ENCODE measurements at regions not wholly inside any gene's neighbourhood (a gene's known extent, or its start where the extent isn't known, plus 50 kb on each side); places are given as distances from the start of the nearest gene placed in this dataset.

DNA sequence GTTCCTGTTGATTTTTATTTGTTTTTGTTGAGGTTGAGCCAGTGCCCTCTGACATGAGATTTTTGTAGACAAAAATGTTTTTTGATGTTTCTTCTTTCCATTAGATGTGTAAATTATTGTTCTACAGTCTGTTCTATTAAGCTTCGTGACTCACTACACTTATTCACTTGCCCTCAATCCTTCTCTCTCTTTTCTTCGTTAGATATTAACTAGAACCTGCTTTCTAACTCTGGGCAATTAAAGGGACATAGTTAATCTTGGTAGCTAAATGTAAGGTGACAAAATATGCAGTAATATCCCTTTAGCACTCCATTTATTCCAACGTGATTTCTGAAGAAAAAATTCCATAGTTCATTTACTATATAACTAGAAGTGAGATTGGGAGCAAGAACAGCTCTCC lies 333.9 kb downstream of the PDHA2 start:
- DNase-seq (ENCODE audit: low read depth in 2 of 2) = no peak

DNA sequence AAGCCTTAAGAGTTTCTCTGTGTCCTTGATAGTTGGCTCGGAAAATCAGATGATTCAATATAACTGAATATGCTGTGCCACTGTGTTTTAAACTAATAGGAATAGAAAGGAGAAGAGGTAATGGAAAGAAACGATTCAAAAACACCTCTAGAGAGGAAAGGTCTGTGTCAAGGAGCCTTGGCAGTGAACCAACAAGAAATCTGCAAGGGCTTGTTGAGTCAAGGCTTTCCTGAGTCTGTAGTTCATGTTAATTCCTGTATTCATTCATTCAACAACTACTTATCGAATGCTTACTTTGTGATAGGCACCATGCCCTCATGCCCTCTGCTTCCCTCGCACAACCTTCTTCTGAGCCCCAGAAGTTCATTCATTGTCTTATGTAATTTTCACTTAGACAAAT lies 336.0 kb downstream of the PDHA2 start:
- DNase-seq (ENCODE audit: low read depth in 2 of 2) = no peak

DNA sequence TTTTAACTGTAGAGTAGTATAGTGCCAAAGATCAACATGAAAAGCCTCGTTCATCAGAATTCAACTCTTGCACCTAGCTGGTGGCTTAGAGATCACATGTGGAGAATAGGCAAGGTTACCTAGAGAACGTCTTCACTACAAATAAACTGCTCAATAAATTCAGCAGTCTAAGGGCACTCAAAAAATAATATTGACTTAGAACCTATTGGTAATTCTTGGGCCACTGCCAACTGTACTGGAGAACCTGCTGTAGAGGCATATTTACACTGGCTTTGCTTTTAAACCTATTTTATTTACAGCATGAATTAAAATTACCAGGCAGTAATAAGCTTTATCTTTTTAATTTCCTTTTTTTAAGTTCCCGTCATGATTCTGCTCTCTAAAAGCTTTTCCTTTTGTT lies 343.7 kb downstream of the PDHA2 start:
- no peak for DNase-seq (ENCODE audit: low read depth in 2 of 2)

DNA sequence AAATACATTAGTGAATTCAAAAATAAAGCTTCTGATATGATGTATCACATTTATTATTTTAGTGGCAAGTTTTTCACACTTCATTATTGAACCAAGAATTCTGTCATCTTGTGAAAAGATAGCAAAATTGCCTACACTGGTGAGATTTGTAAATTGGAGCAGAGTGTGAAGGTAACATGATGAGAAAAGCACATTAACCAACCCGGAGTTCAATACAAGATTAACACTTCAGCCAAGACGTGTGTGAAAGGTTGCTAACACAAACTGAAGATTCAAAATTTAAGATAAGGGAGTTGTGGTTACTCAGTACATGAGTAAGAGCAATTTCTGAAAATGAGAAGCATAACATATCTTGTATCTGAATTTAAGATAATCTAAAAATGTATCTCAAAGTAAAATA lies 346.7 kb downstream of the PDHA2 start:
- DNase-seq (ENCODE audit: low read depth in 2 of 2) = no peak

DNA sequence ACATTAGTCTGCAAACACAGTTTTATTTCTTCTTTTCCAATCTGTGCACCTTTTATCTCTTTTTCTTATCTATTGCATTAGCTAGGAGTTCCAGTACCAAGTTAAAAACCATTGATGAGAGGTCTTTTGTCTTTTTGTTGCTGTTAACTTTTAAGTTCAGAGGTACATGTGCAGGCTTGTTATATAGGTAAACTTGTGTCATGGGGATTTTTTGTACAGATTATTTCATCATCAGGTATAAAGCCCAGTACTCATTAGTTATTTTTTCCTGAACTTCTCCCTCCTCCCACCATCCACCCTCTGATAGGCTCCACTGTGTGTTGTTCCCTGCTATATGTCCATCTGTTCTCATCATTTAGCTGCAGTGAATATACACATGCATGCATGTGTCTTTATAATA lies 349.9 kb downstream of the PDHA2 start:
- no peak for DNase-seq (ENCODE audit: low read depth in 2 of 2)

DNA sequence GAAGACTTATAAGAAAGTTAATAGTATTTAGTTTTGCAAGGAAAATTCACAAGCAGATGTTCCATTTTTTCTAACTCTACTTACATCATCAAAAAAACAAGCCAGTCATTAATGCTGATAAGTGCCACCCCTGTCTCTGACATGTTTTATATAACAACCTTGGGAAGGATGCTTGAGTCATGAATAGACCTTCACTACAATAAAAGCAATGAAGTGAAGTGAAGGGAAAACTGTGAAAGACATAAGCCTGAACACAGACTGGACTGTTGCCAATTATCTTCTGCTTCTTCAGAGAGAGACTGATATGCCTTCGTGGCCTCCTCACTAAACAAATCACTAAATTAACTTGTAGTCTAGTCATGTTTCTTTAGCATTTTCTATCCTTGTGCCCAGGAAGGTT lies 353.2 kb downstream of the PDHA2 start:
- DNase-seq (ENCODE audit: low read depth in 2 of 2) = no peak

DNA sequence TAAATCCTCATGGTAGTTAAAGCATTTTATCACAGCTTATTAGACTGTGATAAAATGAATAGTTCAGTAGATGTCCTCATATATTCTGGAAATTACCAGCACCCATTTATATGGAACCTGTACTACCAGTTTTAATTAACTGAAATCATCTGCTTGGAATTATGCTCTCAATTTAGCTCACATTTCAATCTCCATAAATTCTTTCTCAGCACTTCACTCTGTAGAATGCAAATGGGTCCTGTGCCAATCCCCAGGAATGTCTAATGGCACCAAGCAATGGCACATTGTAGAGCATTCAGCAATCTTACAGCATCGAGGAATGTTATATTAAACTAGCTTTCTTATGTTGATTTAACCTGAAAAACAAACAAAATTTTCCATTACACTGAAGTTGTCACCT lies 355.1 kb downstream of the PDHA2 start:
- no peak for DNase-seq (ENCODE audit: low read depth in 2 of 2)

DNA sequence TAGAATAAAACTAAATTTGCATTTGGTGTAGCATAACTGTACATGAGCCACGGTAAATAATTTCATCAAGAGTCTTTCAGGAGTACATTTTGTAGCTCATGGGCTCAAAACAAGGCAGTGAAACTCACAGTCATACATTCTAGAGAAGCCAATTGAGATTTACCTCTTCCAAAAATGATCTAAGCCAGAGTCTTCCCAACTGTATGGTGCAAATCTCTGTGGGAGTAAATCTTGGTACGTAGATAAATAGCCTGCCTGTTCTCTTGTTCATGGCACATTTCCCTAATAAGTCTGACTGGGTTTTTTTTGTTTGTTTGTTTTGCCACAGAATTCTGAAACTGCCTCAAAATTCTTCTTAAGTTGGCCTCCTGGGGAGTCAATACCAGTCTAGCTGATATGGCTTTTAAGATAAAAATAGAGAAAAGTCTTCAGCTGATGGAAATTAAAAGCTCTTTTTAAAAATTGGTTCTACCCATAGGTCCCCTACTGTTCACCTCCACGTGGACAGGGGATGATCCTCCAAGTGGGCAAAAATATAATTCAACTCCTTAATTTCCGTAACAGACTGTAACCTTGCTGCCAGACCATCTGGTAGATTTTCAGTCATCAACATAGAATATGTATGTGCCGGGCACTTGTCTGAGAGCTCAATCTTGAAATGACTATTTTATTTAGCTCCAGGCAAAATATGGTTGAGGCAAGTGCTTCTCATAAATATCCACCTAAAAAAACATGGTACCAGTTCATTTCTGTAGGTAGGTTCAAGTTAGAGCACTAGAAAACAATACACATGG lies 365.4 kb downstream of the PDHA2 start:
- DNase-seq (ENCODE audit: low read depth in 2 of 2) = no peak

DNA sequence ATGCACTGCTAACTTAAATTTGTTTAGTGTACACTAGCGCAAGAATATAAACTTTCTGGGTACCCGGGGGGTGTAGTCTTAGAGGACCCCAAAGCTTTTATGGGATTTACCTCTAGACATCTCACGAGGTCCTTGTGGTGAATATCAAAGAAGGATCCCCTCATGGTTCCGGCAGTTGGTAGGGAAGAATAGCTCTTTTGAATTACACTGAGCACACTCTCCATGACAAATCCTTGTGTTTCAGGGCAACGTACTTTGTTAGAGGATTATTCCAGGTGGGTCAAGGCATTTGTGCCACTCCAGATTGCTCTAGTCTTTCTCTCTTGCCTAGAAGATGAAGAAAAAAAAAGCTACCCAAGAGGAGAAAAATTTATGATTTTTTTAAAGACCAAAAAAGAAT lies 387.6 kb downstream of the PDHA2 start:
- DNase-seq (ENCODE audit: low read depth in 2 of 2) = no peak

DNA sequence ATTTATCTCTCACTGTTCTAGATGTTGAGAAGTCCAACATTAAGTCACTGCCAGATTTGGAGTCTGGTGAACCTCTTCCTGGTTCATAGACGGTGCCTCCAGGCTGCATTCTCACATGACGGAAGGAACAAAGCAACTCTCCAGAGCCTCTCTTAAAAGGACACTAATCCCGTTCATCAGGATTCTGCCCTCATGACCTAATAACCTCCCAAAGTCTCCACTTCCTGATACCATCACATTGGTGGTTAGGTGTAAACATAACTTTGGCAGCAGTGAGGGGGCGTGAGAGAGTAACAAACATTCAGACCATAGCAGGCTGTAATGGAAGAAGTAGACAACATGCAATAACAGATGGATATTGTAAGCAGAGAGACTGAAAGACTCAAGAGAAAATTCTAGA lies 388.6 kb downstream of the PDHA2 start:
- no peak for DNase-seq (ENCODE audit: low read depth in 2 of 2)

DNA sequence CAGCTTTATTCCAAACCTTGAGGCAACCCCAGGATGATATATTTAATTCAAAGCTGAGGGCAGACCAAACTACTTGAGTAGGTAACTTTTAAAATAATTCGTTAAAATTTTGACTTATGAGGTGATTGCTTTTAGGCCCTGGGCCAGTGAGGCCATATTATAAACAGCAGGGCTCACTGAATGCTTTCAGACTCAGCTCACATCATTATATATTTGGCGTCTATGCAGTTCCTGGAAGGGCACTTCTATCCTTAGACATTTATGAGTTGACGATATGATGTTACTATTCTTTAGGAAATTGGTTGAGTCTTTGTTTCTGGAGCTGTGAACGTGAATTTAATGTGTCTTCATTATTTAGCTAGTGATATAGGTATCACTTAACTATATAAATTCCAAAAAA lies 400.1 kb downstream of the PDHA2 start:
- DNase-seq (ENCODE audit: low read depth in 2 of 2) = no peak

DNA sequence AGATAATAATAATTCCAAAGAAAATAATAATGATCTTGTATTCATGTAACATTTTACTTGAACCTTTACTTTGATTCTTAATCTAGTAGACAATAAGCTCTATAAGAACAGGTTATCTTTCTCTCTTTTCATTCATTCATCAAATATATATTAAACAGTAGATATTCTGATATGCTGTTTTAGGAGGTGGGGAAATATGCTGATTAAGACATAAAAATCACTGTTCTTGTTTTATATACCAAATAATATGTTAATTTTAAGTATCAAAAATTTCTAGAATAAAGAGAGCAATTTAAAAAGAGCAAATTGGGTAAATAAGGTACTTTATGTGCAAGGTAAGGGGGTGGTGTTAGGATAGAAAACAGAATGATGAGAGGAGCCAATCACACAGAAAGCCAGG lies 401.9 kb downstream of the PDHA2 start:
- DNase-seq (ENCODE audit: low read depth in 2 of 2) = no peak

DNA sequence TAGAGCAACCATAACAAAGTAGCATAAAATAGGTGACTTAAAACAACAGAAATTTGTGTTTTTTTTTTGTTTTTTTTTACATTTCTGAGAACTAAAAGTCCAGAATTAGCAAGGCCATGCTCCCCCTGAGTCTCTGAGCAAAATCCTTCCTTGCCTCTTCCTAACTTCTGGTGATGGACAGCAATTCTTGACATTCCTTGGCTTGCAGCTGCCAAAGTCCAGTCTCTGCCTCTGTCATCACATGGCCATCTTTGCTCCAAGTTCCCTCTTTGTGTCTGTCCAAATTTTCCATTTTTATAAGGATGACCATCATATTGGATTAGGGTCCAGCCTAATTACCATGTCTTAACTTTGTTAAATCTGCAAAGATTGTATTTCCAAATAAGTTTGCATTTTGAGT lies 407.2 kb downstream of the PDHA2 start:
- DNase-seq (ENCODE audit: low read depth in 2 of 2) = no peak

DNA sequence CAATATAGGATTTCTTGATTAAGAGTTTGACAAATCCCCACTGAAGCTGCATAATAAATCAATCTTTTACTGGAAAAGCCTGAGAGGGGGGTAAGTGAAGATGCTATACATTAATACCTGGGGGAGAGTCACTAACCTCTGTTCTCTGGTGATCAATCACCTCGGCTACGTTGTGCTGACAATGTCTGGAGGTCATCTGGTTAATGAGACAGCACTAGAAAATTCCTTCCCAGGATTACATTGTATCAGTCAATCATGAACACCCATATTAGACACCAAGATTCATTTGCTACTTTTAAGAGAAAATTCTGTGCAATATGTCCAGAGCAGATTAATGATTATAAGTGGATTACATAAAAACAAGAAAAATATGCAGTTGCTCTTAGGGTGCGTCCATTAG lies 408.3 kb downstream of the PDHA2 start:
- DNase-seq (ENCODE audit: low read depth in 2 of 2) = no peak

DNA sequence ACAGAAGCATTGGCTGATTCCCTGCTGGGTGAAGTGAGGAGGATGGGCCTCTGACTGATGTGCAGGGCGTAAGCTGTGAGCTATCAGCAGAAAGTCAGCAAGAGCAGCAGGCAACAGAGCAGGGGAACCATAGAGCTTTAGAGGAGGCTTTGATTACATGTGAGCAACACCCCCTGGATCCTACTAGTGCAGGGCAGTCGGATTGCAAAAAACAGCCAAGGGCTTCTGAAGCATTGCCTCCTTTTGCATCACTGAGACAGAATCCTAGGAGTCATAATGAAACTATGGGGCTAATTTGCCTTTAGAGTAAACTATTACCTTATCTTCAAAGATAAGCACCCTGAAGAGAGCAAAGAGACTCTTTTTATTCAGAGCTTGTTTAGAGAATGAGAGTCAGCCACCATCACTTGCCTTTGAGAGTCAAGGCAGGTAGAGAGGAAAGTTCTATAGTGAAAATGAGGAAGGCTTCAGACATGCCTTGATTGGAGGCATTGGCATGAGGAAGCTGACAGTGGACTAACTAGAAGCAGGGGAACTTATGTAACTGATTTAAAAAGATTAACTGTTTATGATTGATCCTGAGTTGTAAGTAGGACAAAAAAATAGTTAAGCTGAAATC lies 420.3 kb downstream of the PDHA2 start:
- DNase-seq (ENCODE audit: low read depth in 2 of 2) = no peak

DNA sequence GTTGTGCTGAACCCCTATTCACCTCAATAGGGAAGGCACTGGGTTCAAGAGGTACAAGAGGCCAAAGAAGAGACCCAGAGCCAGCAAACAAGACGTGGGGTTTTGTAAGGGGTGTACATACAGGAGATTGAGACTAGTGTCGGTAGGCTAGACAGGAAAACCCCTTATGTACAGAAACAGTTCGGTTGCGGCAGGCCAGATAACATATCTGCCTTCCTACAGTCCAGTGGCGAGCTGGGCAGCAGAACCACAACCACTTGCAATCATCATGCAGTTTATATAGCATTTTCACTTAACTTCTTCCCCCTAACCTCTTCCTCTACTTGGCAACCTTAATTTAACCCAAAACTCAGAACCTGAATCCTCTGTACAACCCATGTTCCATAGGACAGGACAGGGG lies 422.2 kb downstream of the PDHA2 start:
- no peak for DNase-seq (ENCODE audit: low read depth in 2 of 2)

DNA sequence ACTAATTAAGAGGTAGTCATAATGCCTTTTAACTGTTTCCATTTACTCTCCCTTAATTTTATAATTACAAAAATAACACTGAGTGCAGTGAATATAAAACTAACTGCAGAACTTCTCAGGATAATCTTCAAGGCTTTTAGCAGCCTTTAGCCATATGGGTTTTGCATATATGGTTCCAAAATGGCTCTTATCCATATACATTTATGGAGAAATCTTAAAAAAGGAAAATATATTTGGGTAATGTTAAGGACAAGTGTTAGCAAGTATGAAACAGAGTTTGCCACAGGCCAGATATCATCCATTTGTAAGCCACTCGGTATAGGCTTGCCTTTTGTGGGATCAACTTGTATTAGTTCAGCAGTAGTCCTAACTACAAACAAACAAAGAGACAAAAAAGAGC lies 423.4 kb downstream of the PDHA2 start:
- no peak for DNase-seq (ENCODE audit: low read depth in 2 of 2)

DNA sequence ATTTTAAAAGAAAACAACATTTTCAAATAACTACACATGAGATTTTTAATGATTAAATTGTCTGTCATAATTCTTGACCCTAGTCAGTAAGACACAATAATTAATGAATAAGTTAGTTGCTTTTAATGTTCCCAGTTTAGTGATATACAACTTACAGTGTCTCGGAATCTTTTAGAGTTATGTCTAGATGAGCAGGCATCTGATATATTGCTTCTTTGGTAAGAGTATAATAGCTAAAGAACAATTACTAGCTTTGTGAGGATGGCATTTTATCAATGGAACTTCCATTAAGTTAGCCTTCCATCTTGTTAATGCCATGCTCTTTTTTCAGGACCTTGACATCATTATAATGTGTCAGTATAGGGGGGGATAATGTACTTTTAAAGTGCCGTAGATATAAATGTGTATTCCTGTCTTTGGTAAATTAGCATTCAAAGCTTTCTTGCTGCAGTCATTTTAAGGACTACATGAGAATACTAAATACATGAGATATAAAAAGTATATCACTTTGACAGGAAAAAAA lies 425.1 kb downstream of the PDHA2 start:
- no peak for DNase-seq (ENCODE audit: low read depth in 2 of 2)

DNA sequence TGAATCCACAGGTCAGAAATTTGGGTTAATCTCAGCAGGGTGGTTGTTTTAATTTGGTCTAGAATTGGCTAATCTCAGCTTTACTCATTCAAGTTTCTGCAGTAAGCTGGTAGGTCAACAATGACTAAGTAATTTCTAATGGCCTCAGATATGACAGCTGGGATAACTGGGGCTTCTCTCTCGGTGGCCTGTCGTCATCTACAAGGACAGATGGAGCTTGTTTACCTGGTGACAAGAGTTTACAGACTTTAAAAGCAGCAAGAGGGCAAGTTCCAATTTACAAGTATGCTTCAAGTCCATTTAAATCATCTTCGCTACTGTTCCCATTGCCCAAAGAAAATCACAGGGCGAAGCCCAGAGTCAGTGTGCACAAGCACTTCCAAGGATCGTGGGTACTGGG lies 453.9 kb downstream of the PDHA2 start:
- DNase-seq (ENCODE audit: low read depth in 2 of 2) = no peak

DNA sequence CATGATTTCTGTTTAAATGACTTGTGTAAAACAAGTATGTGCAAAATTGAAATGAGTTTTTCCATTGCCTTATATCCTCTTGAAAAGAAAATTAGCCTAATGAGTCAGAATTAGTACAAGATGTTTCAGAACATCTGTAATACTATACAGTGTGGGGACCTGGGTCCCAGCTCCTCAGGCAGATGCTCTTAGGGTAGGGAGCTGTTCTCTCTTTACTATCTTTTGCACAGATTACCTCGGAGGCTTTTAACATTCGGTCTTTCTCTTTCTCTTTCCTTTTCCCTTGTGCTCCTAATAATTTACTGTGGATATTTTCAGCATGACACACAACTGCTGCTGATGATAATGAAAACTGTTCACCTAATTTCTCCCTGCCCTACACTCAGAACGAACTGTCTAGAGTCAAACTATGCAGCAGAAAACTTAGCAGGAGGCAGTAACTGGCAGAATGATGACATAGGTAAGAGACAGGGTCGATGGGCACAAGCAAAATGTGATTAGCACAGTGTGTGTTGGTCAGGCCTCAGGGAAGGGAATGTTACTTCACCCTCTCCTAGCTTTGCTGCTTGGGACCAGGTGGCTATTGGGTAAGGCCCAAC lies 455.3 kb downstream of the PDHA2 start:
- no peak for DNase-seq (ENCODE audit: low read depth in 2 of 2)

DNA sequence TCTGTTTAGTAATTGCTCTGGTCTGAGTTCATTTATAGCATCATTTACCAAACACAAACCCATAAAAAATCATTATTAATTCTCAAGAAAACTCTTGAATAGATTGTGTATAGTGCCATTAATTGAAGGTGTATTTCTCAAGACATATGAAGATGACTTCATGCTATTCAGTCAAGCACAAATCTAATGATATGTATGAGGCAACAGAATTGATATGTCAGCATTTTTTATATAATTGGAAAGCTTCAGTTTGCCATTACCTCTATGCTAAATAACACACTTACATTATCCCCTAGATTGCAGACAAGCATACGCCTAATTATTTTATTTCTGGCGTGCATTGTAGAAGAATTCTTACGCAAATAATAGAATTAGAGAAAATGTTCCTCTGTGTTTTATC lies 461.8 kb downstream of the PDHA2 start:
- DNase-seq (ENCODE audit: low read depth in 2 of 2) = no peak

DNA sequence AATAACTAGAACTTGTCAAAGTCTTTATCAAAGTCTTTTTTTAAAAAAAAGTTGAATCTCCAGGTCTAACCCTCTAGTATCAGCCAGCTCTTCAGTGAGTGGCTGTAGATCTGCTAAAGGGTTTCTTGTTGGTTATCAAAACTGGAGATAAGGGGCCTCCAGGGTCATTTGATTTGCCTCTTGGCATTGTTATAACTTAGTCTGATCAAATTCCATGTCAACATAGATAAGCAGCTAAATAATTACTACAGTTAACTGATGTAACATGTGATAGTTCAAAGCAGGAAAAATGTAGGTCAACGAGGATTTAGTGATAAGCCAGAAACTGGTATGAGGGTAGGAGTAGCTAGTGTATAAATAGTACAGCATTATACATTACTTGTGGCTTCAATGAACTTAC lies 465.1 kb downstream of the PDHA2 start:
- DNase-seq (ENCODE audit: low read depth in 2 of 2) = no peak

DNA sequence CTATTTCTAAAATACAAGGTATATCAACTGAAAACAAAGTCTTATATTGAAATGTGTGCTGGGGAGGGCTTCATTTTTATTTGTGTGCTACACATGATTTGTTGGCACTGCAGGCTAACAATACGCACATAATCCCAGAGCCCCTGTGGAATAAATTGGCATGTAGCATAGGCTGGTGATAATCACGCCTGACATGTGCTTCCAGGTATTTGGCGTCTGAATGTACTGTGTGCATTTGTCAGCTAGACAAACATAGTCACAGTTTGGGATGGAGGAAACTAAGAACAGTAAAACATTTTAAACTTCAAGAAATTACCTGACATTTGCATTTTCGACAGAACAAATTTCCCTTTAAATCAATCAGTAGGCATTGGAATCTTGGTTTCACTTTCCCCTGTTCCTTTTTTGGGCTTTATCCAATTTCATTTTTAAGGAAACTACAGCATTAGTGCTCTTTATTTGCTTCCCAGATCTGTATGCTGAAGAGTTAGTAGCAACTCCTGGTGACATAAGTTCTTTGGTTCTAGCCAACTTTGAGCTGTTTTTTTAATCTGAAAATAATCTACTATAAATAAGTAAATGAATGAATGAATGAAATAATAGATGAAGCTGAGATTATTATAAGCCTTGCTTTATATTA lies 472.3 kb downstream of the PDHA2 start:
- no peak for DNase-seq (ENCODE audit: low read depth in 2 of 2)
